Heart left ventricle (tissue), 16 donors: ENCODE measurements at regions not wholly inside any gene's neighbourhood (a gene's known extent, or its start where the extent isn't known, plus 50 kb on each side); places are given as distances from the start of the nearest gene placed in this dataset.

ENCODE experiments used
- ATAC-seq, 4 donors: fragments of 200-7000 bp; cut with Tn5 transposase; one replicate each; pipeline ENCODE4 v1.9.1; 2020 to 2022; ENCODE audit warnings: moderate library complexity in 4 of 4, mild to moderate bottlenecking in 3 of 4, moderate number of reproducible peaks in 1 of 4
- DNase-seq, 5 donors: peaks; one replicate each; pipeline ENCODE4 v3.0.0-alpha.2; 2020
- H3K27ac ChIP-seq, 12 donors: fragments of 200-600 bp; sonication (generic) in 4 of 12; one replicate each; pipeline versions ENCODE4 v1.5.0 to v1.8.0; 2016 to 2022; ENCODE audit warnings: mild to moderate bottlenecking in 2 of 12
- H3K27me3 ChIP-seq, 9 donors: fragments of 200-600 bp; sonication (generic) in 2 of 9; one replicate each; pipeline versions ENCODE4 v1.5.1 to v1.8.0; 2016 to 2022; ENCODE audit warnings: mild to moderate bottlenecking in 3 of 9
- H3K36me3 ChIP-seq, 9 donors: fragments of 200-600 bp; sonication (generic) in 2 of 9; one replicate each; pipeline versions ENCODE4 v1.5.0 to v1.8.0; 2018 to 2022; ENCODE audit warnings: mild to moderate bottlenecking in 2 of 9
- H3K4me1 ChIP-seq, 12 donors: fragments of 200-600 bp; sonication (generic) in 4 of 12; one replicate each; pipeline versions ENCODE4 v1.5.0 to v1.8.0; 2016 to 2022; ENCODE audit warnings: mild to moderate bottlenecking in 3 of 12
- H3K4me3 ChIP-seq, 12 donors: fragments of 200-600 bp; sonication (generic) in 4 of 12; one replicate each; pipeline versions ENCODE4 v1.5.0 to v1.8.0; 2017 to 2022; ENCODE audit warnings: mild to moderate bottlenecking in 9 of 12, moderate library complexity in 4 of 12
- H3K9me3 ChIP-seq, 12 donors: fragments of 200-600 bp; sonication (generic) in 4 of 12; one replicate each; pipeline versions ENCODE4 v1.5.0 to v1.8.0; 2016 to 2022; ENCODE audit warnings: mild to moderate bottlenecking in 1 of 12
- CTCF ChIP-seq, 12 donors: fragments of 200-600 bp; sonication (generic) in 4 of 12; IDR thresholded peaks; one replicate each; pipeline versions ENCODE4 v1.5.0 to v1.8.0; 2018 to 2022; ENCODE audit warnings: antibody characterized with exemption in 12 of 12, mild to moderate bottlenecking in 5 of 12
- POLR2A ChIP-seq, 2 donors: fragments of 450-650 bp; IDR thresholded peaks; one replicate each; pipeline ENCODE4 v1.6.1; 2017; ENCODE audit warnings: antibody characterized with exemption in 2 of 2, mild to moderate bottlenecking in 2 of 2, moderate library complexity in 2 of 2
- WGBS, 4 donors: extraction: QIAGEN DNeasy Blood & Tissue Kit in 2 of 4; methylation state at CpG; one replicate each; pipeline versions ENCODE4 v1.1.5 to v1.1.7; 2013 to 2018; 5-methylcytosine and 5-hydroxymethylcytosine counted together
- intact Hi-C, 10 donors: fragments of 100-400 bp; cut with DNase I; formaldehyde crosslinking; loops; one replicate each; pipeline versions ENCODE4 v1.11.1 to v1.14.2; 2022
- donor health status: ischemic (EF 13 %, LVEDD 7.1; RV severe dilation, severe dysfunction).
- donor health status: healthy with polysubstance abuse.
- donor health status: DM: no; HTN: yes; CAD: no.
- donor health status: DM: no; HTN: no; CAD: no.
- donor health status: ischemic (EF 25% LVEDD 6.9; RV normal size, moderate dysfunction).
- donor health status: ischemic (EF 25% LVEDD 5.7; RV mildly dilated, moderate dysfunction).
- donor health status: healthy.
- donor health status: DM: yes; HTN: yes; CAD: no.
- donor health status: ischemic (EF 35%, LVEDD 5.7; RV mildly dilated, moderate dysfunction).
- donor health status: nonischemic (EF 11% LVEDD 7.7; RV severe dilation, severe dysfunction).
- donor health status: DM: yes; HTN: yes; CAD: no.
- donor health status: PGD.
- donor health status: ischemic (EF 29% LVEDD 5.4; RV normal size, mild dysfunction).
- donor health status: nonischemic (EF 23%, LVEDD 6.1; RV moderate dilation, normal function).

GRCh38 chr14:22319526-22320361, 269.3 kb downstream of the DAD1 start:
- peak; percentile 56 to 81 (median 66) for TF ChIP-seq CTCF (IDR thresholded peaks at IDR 0.05)
- TF ChIP-seq POLR2A (IDR thresholded peaks at IDR 0.05) = no peak
- WGBS, 4 donors = 36 to 42% (median 39%) methylated on average over 4 of the region's 4 CpGs
- H3K4me3 ChIP-seq = no peak overlapping the region
- peaks cover 0 to 5% (median 0%) of the 10 kb centered on the region in 9 donors for H3K27me3 ChIP-seq
- H3K4me1 ChIP-seq = no peaks in the 10 kb centered on the region
- ATAC-seq (peak in 3 of 4 donors; percentile 49 to 75 (median 58)), DNase-seq (peak in 4 of 5 donors; percentile 18 to 56 (median 38))
- no peaks in the 10 kb centered on the region for H3K36me3 ChIP-seq
- H3K27ac ChIP-seq = no peak overlapping the region
- no peaks in the 10 kb centered on the region for H3K9me3 ChIP-seq
- intact Hi-C loops = loop anchor here in 6 of 10 donors (1.0 to 10.0 kb wide), 6 partner anchors 53 to 235 kb away; no protein-coding TSS in a partner anchor

- Histone ChIP-seq H3K4me1 (no peaks in the 10 kb centered on the region), H3K4me3 (no peak overlapping the region), H3K9me3 (no peaks in the 10 kb centered on the region), H3K27me3 (no peaks in the 10 kb centered on the region), H3K27ac (no peak overlapping the region), H3K36me3 (no peaks in the 10 kb centered on the region)
- no peak for TF ChIP-seq CTCF (IDR thresholded peaks at IDR 0.05)
- TF ChIP-seq POLR2A (IDR thresholded peaks at IDR 0.05) = no peak
- 41 to 77% (median 58%) methylated on average over 3 of the region's 3 CpGs for WGBS, 4 donors
- ATAC-seq (no peak), DNase-seq (no peak)
- intact Hi-C loops = loop anchor here in 3 of 10 donors (1.0 to 10.0 kb wide), 3 partner anchors 56 to 236 kb away; no protein-coding TSS in a partner anchor
Measured at GRCh38 chr14:22318951-22319350, 270.1 kb downstream of the DAD1 start.

- intact Hi-C loops = loop anchor here in 2 of 10 donors (2.0 to 10.0 kb wide), 2 partner anchors 60 to 238 kb away; no protein-coding TSS in a partner anchor
- no peak for TF ChIP-seq CTCF (IDR thresholded peaks at IDR 0.05)
- TF ChIP-seq POLR2A (IDR thresholded peaks at IDR 0.05) = no peak
- Histone ChIP-seq H3K4me3 (no peak overlapping the region), H3K27me3 (no peaks in the 10 kb centered on the region), H3K4me1 (no peaks in the 10 kb centered on the region), H3K36me3 (no peaks in the 10 kb centered on the region), H3K27ac (no peak overlapping the region), H3K9me3 (no peaks in the 10 kb centered on the region)
- ATAC-seq = no peak
- WGBS, 4 donors = 91 to 100% (median 98%) methylated on average over 1 of the region's 1 CpG
- no peak for DNase-seq
Measured at GRCh38 chr14:22316473-22316872, 272.6 kb downstream of the DAD1 start.

- 70 to 73% (median 71%) methylated on average over 3 of the region's 3 CpGs for WGBS, 4 donors
- no peak for DNase-seq
- intact Hi-C loops = loop anchor here in 3 of 10 donors (2.0 to 10.0 kb wide), 2 partner anchors 59 to 239 kb away; no protein-coding TSS in a partner anchor
Measured at GRCh38 chr14:22315336-22315735, 273.7 kb downstream of the DAD1 start.

More at GRCh38 chr14:22315336-22315735, 273.7 kb downstream of the DAD1 start:
- no peak overlapping the region for H3K27ac ChIP-seq
- ATAC-seq = no peak
- H3K4me3 ChIP-seq = no peak overlapping the region
- no peaks in the 10 kb centered on the region for H3K27me3 ChIP-seq
- H3K9me3 ChIP-seq = no peaks in the 10 kb centered on the region
- H3K4me1 ChIP-seq = no peaks in the 10 kb centered on the region
- H3K36me3 ChIP-seq = no peaks in the 10 kb centered on the region
- TF ChIP-seq POLR2A (IDR thresholded peaks at IDR 0.05) (no peak), CTCF (IDR thresholded peaks at IDR 0.05) (no peak)
